B cell (primary cell): ENCODE measurements at regions not wholly inside any gene's neighbourhood (a gene's known extent, or its start where the extent isn't known, plus 50 kb on each side); places are given as distances from the start of the nearest gene placed in this dataset.

ENCODE experiments used
- ATAC-seq: fragments of 200-7000 bp; cut with Tn5 transposase; one replicate; pipeline ENCODE4 v1.10.0; 2021; ENCODE audit warnings: low read depth, mild to moderate bottlenecking, moderate number of reproducible peaks, moderate library complexity
- CTCF ChIA-PET: fragments of 350-600 bp; sonication (Branson Sonifier 250); formaldehyde crosslinking; loops from one replicate; lab custom pipeline; 2021; ENCODE audit warnings: antibody characterized with exemption, inconsistent platforms; lab: Charles Lee
- POLR2A ChIA-PET: fragments of 350-600 bp; sonication (Branson Sonifier 250); formaldehyde crosslinking; loops from one replicate; lab custom pipeline; 2021; ENCODE audit warnings: antibody characterized with exemption; lab: Charles Lee
- DNase-seq: peaks from one replicate; pipeline ENCODE4 v3.0.0; 2013
- H2AFZ ChIP-seq: 2 replicates; pipeline ENCODE4 v1.6.1; 2012; ENCODE audit warnings: mild to moderate bottlenecking, low read depth, low read length; ENCODE audit not compliant: insufficient read depth, poor library complexity, severe bottlenecking
- H3K27ac ChIP-seq, 2 donors: 1 replicate in 1 of 2; 2 replicates in 1 of 2; pipeline ENCODE4 v1.5.1; 2012 to 2013; ENCODE audit warnings: low read length in 2 of 2, mild to moderate bottlenecking in 2 of 2, moderate library complexity in 1 of 2
- H3K27me3 ChIP-seq, 4 experiments: fragments of 200-600 bp in 1 of 4; sonication (generic) in 1 of 4; replicated peaks in 1 of 4; 1 replicate in 2 of 4; 2 replicates in 2 of 4; pipeline versions ENCODE4 v1.6.1 to v1.7.0; 2013 to 2016; ENCODE audit warnings: low read length in 3 of 4, mild to moderate bottlenecking in 2 of 4, mixed read lengths in 1 of 4, moderate library complexity in 1 of 4; ENCODE audit not compliant: insufficient read depth in 4 of 4, control insufficient read depth in 3 of 4; ENCODE audit errors: control extremely low read depth in 1 of 4
- H3K36me3 ChIP-seq, 2 experiments: replicated peaks in 1 of 2; 1 replicate in 1 of 2; 2 replicates in 1 of 2; pipeline versions ENCODE4 v1.6.1 to v1.7.1; 2013; ENCODE audit warnings: low read length in 1 of 2; ENCODE audit not compliant: insufficient read depth in 2 of 2, control insufficient read depth in 1 of 2; ENCODE audit errors: control extremely low read depth in 1 of 2, extremely low read depth in 1 of 2
- H3K4me1 ChIP-seq, 2 donors: fragments of 200-600 bp in 1 of 2; sonication (generic) in 1 of 2; 1 replicate in 1 of 2; 2 replicates in 1 of 2; pipeline versions ENCODE4 v1.5.1 to v1.6.1; 2013 to 2017; ENCODE audit warnings: low read length in 2 of 2; ENCODE audit not compliant: control insufficient read depth in 2 of 2, insufficient read depth in 2 of 2
- H3K4me2 ChIP-seq: replicated peaks from 2 replicates; pipeline ENCODE3; 2012; ENCODE audit warnings: mild to moderate bottlenecking, low read depth, low read length; ENCODE audit not compliant: poor library complexity, severe bottlenecking
- H3K4me3 ChIP-seq, 5 experiments: fragments of 200-600 bp in 1 of 5; sonication (generic) in 1 of 5; 1 replicate in 3 of 5; 2 replicates in 2 of 5; pipeline versions ENCODE4 v1.5.1 to v1.7.0; 2011 to 2016; ENCODE audit warnings: low read length in 4 of 5, mild to moderate bottlenecking in 4 of 5, low read depth in 2 of 5, control low read depth in 1 of 5, moderate library complexity in 1 of 5; ENCODE audit not compliant: insufficient read depth in 1 of 5; ENCODE audit errors: control extremely low read depth in 1 of 5, extremely low read depth in 1 of 5
- H3K79me2 ChIP-seq: fragments of 200-600 bp; sonication (generic); one replicate; pipeline ENCODE4 v1.6.0; 2016; ENCODE audit warnings: low read length; ENCODE audit not compliant: control insufficient read depth, insufficient read depth
- H3K9ac ChIP-seq: fragments of 200-600 bp; sonication (generic); 2 replicates; pipeline ENCODE4 v1.6.1; 2017; ENCODE audit warnings: mild to moderate bottlenecking, low read length, moderate library complexity
- H3K9me3 ChIP-seq, 3 donors: one replicate each; pipeline versions ENCODE4 v1.6.1 to v1.7.1; 2013; ENCODE audit warnings: low read length in 2 of 3; ENCODE audit not compliant: control insufficient read depth in 2 of 3, insufficient read depth in 1 of 3; ENCODE audit errors: control extremely low read depth in 1 of 3
- H4K20me1 ChIP-seq: 2 replicates; pipeline ENCODE4 v1.6.0; 2012; ENCODE audit warnings: mild to moderate bottlenecking, low read length; ENCODE audit not compliant: insufficient read depth, control insufficient read depth, poor library complexity, severe bottlenecking
- H3K27ac Mint-ChIP-seq: one replicate; pipeline ENCODE4 v1.8.0; 2021; ENCODE audit warnings: mixed read lengths
- H3K27me3 Mint-ChIP-seq: one replicate; pipeline ENCODE4 v1.8.0; 2021; ENCODE audit warnings: mixed read lengths
- H3K4me1 Mint-ChIP-seq: one replicate; pipeline ENCODE4 v1.8.0; 2021; ENCODE audit warnings: mixed read lengths
- H3K4me3 Mint-ChIP-seq: one replicate; pipeline ENCODE4 v1.8.0; 2021; ENCODE audit warnings: mixed read lengths
- H3K9me3 Mint-ChIP-seq: one replicate; pipeline ENCODE4 v1.8.0; 2022; ENCODE audit warnings: mixed read lengths; ENCODE audit not compliant: insufficient read depth
- CTCF ChIP-seq: fragments of 200-600 bp; IDR thresholded peaks from one replicate; pipeline ENCODE4 v1.8.0; 2022; ENCODE audit warnings: antibody characterized with exemption, mild to moderate bottlenecking
- EZH2 ChIP-seq: IDR thresholded peaks from 2 replicates; pipeline ENCODE4 v1.6.1; 2012; ENCODE audit warnings: borderline replicate concordance, low read depth, mild to moderate bottlenecking, moderate library complexity, low read length; ENCODE audit not compliant: insufficient read depth, poor library complexity, severe bottlenecking
- WGBS: methylation state at CpG from one replicate; pipeline ENCODE4 v1.1.5; 2013; ENCODE audit warnings: missing lambda C conversion rate; ENCODE audit not compliant: insufficient coverage; 5-methylcytosine and 5-hydroxymethylcytosine counted together
- intact Hi-C: fragments of 100-400 bp; cut with micrococcal nuclease; formaldehyde crosslinking; loops from one replicate; pipeline ENCODE4 v1.10.0; 2022

GRCh38 chr9:78972303-78972999 lies 599.3 kb upstream of the TLE4 start:
- Histone ChIP-seq H2AFZ (no peak overlapping the region), H3K4me1 (no peaks in the 10 kb centered on the region), H4K20me1 (no peaks in the 10 kb centered on the region), H3K27ac (no peak overlapping the region), H3K79me2 (no peaks in the 10 kb centered on the region), H3K4me3 (no peak overlapping the region), H3K36me3 (no peaks in the 10 kb centered on the region), H3K27me3 (no peaks in the 10 kb centered on the region), H3K9ac (no peak overlapping the region), H3K9me3 (no peaks in the 10 kb centered on the region), H3K4me2 (no peak overlapping the region)
- Mint-ChIP-seq H3K27me3 (peaks cover 6% of the 10 kb centered on the region), H3K27ac (no peak overlapping the region), H3K9me3 (peaks cover 2% of the 10 kb centered on the region), H3K4me3 (no peak overlapping the region), H3K4me1 (no peaks in the 10 kb centered on the region)
- CTCF ChIA-PET, result interaction anchor here (0.6 kb wide), 1 partner anchor 693 kb away, joined by 4 read pairs; no protein-coding TSS in a partner anchor
- no peak for ATAC-seq
- TF ChIP-seq EZH2 (no peak), CTCF (no peak)
- DNase-seq, result no peak
- POLR2A ChIA-PET, result no interaction called here
- intact Hi-C loops, result no loop called here
- no CpG with 5 or more reads among the region's 1 CpG for WGBS

- H3K27me3 Mint-ChIP-seq, result peaks cover 3% of the 10 kb centered on the region
- Histone ChIP-seq H3K9ac (no peak overlapping the region), H3K27me3 (no peaks in the 10 kb centered on the region), H3K4me3 (no peak overlapping the region), H3K9me3 (no peaks in the 10 kb centered on the region), H3K36me3 (no peaks in the 10 kb centered on the region), H3K27ac (no peak overlapping the region), H4K20me1 (no peaks in the 10 kb centered on the region), H3K4me2 (no peak overlapping the region), H3K79me2 (no peaks in the 10 kb centered on the region), H2AFZ (no peak overlapping the region), H3K4me1 (no peaks in the 10 kb centered on the region)
- no peak overlapping the region for H3K4me3 Mint-ChIP-seq
- intact Hi-C loops, result no loop called here
- ChIA-PET POLR2A (no interaction called here), CTCF (no interaction called here)
- H3K9me3 Mint-ChIP-seq, result no peaks in the 10 kb centered on the region
- H3K27ac Mint-ChIP-seq, result no peak overlapping the region
- ATAC-seq (no peak), DNase-seq (no peak)
- H3K4me1 Mint-ChIP-seq, result no peaks in the 10 kb centered on the region
- TF ChIP-seq EZH2 (no peak), CTCF (no peak)
Observed at GRCh38 chr9:78973907-78974306, 597.9 kb upstream of the TLE4 start.
